ENCODE measurements at regions not wholly inside any gene's neighbourhood (a gene's known extent, or its start where the extent isn't known, plus 50 kb on each side); places are given as distances from the start of the nearest gene placed in this dataset.

- TF ChIP-seq CTCF (IDR thresholded peaks at IDR 0.05), result no peak
- no peak for TF ChIP-seq POLR2A (IDR thresholded peaks at IDR 0.05)
Observed at GRCh38 chr4:81789741-81790399, 318.2 kb upstream of the RASGEF1B start.
